Kidney (tissue), 13 donors: ENCODE measurements at regions not wholly inside any gene's neighbourhood (a gene's known extent, or its start where the extent isn't known, plus 50 kb on each side); places are given as distances from the start of the nearest gene placed in this dataset.

Experiments
- DNase-seq, 5 donors: peaks; one replicate each; pipeline ENCODE4 v3.0.0-alpha.2; 2013 to 2020
- FAIRE-seq: peaks from 2 replicates; lab custom pipeline; 2012; peaks lifted over from hg19 to GRCh38; lab: Jason Lieb, UNC
- H3K27ac ChIP-seq, 2 donors: one replicate each; pipeline ENCODE4 v1.7.0; 2013; ENCODE audit warnings: low read depth in 2 of 2, low read length in 2 of 2, inconsistent platforms in 1 of 2
- H3K27me3 ChIP-seq: one replicate; pipeline ENCODE4 v1.7.1; 2013; ENCODE audit warnings: low read length, inconsistent platforms; ENCODE audit not compliant: control insufficient read depth, insufficient read depth
- H3K36me3 ChIP-seq, 3 donors: one replicate each; pipeline versions ENCODE4 v1.7.0 to v1.7.1; 2013; ENCODE audit warnings: low read length in 3 of 3, control low read depth in 1 of 3, inconsistent platforms in 1 of 3; ENCODE audit not compliant: insufficient read depth in 3 of 3, control insufficient read depth in 2 of 3
- H3K4me1 ChIP-seq, 3 donors: one replicate each; pipeline versions ENCODE4 v1.7.0 to v1.7.1; 2013; ENCODE audit warnings: low read length in 3 of 3, inconsistent platforms in 1 of 3, low read depth in 1 of 3; ENCODE audit not compliant: control insufficient read depth in 2 of 3, insufficient read depth in 2 of 3
- H3K4me3 ChIP-seq, 3 donors: one replicate each; pipeline versions ENCODE4 v1.7.0 to v1.8.1; 2013; ENCODE audit warnings: low read length in 3 of 3, control low read depth in 1 of 3, inconsistent platforms in 1 of 3
- H3K9ac ChIP-seq, 3 donors: one replicate each; pipeline versions ENCODE4 v1.7.0 to v1.7.1; 2013; ENCODE audit warnings: low read length in 3 of 3, control low read depth in 1 of 3, inconsistent platforms in 1 of 3
- H3K9me3 ChIP-seq, 3 donors: one replicate each; pipeline versions ENCODE4 v1.7.0 to v1.7.1; 2013; ENCODE audit warnings: low read length in 3 of 3, control low read depth in 1 of 3, inconsistent platforms in 1 of 3; ENCODE audit not compliant: control insufficient read depth in 2 of 3, insufficient read depth in 1 of 3
- CTCF ChIP-seq: IDR thresholded peaks from 3 replicates; pipeline ENCODE4 v1.5.1; 2012; ENCODE audit warnings: mild to moderate bottlenecking, moderate library complexity, borderline replicate concordance; ENCODE audit not compliant: insufficient read depth; ENCODE audit errors: extremely low read depth
- intact Hi-C: fragments of 100-400 bp; cut with DNase I; formaldehyde crosslinking; loops from one replicate; pipeline ENCODE4 v1.11.1; 2022
- donor health status: control.
- donor health status: control.
- donor health status: control.
- donor health status: control.
- donor health status: control.
- donor health status: DM: yes; HTN: yes; CAD: no.
- donor health status: Normal renal cell carcinoma (clear cell type).

GRCh38 chr4:117495802-117496201 lies 410.4 kb upstream of the TRAM1L1 start:
- FAIRE-seq: no peak

GRCh38 chr4:117512414-117512813 lies 427.0 kb upstream of the TRAM1L1 start:
- TF ChIP-seq CTCF: no peak
- H3K27me3 ChIP-seq: no peaks in the 10 kb centered on the region
- DNase-seq (no peak), FAIRE-seq (no peak)
- H3K9me3 ChIP-seq: no peaks in the 10 kb centered on the region
- H3K4me3 ChIP-seq: no peak overlapping the region
- no peaks in the 10 kb centered on the region for H3K36me3 ChIP-seq
- H3K4me1 ChIP-seq: no peaks in the 10 kb centered on the region
- intact Hi-C loops: no loop called here
- no peak overlapping the region for H3K27ac ChIP-seq
- no peak overlapping the region for H3K9ac ChIP-seq

More at GRCh38 chr4:117495802-117496201, 410.4 kb upstream of the TRAM1L1 start:
- intact Hi-C loops: no loop called here
- no peak overlapping the region for H3K9ac ChIP-seq
- H3K27me3 ChIP-seq: no peaks in the 10 kb centered on the region
- no peaks in the 10 kb centered on the region for H3K4me1 ChIP-seq
- H3K36me3 ChIP-seq: no peaks in the 10 kb centered on the region
- H3K9me3 ChIP-seq: no peaks in the 10 kb centered on the region
- H3K27ac ChIP-seq: no peak overlapping the region
- DNase-seq: no peak
- no peak for TF ChIP-seq CTCF
- no peak overlapping the region for H3K4me3 ChIP-seq

- Histone ChIP-seq H3K9me3 (no peaks in the 10 kb centered on the region), H3K4me3 (no peak overlapping the region), H3K36me3 (no peaks in the 10 kb centered on the region), H3K9ac (no peak overlapping the region), H3K4me1 (no peaks in the 10 kb centered on the region), H3K27ac (no peak overlapping the region), H3K27me3 (no peaks in the 10 kb centered on the region)
- FAIRE-seq (no peak), DNase-seq (no peak)
- intact Hi-C loops: no loop called here
- TF ChIP-seq CTCF: no peak
These were observed 429.2 kb upstream of the TRAM1L1 start for GRCh38 chr4:117514391-117515175.
